GM12874 (cell line): ENCODE measurements at regions not wholly inside any gene's neighbourhood (a gene's known extent, or its start where the extent isn't known, plus 50 kb on each side); places are given as distances from the start of the nearest gene placed in this dataset.

Experiments
- CTCF ChIP-seq: IDR thresholded peaks from 2 replicates; pipeline ENCODE4 v1.5.1; 2011; ENCODE audit warnings: low read depth, mild to moderate bottlenecking, control low read depth, low read length, moderate library complexity; ENCODE audit not compliant: insufficient read depth

DNA sequence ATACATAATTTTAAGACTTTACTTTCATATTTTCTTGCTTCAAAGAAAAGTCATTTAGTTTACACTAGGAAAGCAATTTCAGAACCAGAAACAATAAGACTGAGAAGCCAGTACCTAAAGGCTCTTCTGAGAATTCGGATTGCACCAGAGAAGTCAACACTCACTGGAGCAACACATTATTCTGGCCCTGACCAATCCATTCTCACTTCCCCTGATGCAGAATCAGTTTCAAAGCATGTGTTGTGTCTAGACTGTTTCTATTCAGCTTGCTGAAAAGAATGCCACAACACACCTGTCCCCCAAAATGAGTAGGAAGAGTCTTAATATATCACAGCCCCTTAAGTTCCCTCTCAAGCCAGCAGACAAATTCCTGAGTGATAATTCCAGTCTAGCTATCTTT is 1074.3 kb upstream of the TENM4 start:
- TF ChIP-seq CTCF, result no peak

- TF ChIP-seq CTCF, result no peak
These were observed 1071.7 kb upstream of the TENM4 start for GRCh38 chr11:80512491-80512890.

- no peak for TF ChIP-seq CTCF
These were observed 1064.9 kb upstream of the TENM4 start for GRCh38 chr11:80505771-80506170.

GRCh38 chr11:80503990-80504389 is 1063.2 kb upstream of the TENM4 start:
- TF ChIP-seq CTCF, result no peak

GRCh38 chr11:80502511-80502910 is 1061.7 kb upstream of the TENM4 start:
- no peak for TF ChIP-seq CTCF

DNA sequence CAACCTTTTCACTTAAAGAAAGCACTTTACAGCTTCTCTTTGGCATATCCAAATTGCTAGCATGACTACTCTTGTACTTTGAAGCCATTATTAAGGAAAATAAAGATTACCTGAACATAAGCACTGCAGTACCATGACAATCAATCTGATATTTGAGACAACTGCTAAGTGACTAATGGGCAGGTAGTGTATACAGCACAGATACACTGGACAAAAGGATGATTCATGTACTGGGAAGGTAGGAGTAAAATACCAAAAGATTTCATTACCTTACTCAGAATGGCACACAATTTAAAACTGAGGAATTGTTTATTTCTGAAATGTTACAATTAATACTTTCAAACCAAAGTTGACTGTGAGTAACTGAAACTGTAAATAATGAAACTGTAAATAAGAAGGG is 1054.3 kb upstream of the TENM4 start:
- TF ChIP-seq CTCF, result no peak

- no peak for TF ChIP-seq CTCF
These were observed 1047.1 kb upstream of the TENM4 start for GRCh38 chr11:80487952-80488351.

GRCh38 chr11:80486678-80487077 is 1045.8 kb upstream of the TENM4 start:
- no peak for TF ChIP-seq CTCF
